ENCODE measurements at regions not wholly inside any gene's neighbourhood (a gene's known extent, or its start where the extent isn't known, plus 50 kb on each side); places are given as distances from the start of the nearest gene placed in this dataset.

DNA sequence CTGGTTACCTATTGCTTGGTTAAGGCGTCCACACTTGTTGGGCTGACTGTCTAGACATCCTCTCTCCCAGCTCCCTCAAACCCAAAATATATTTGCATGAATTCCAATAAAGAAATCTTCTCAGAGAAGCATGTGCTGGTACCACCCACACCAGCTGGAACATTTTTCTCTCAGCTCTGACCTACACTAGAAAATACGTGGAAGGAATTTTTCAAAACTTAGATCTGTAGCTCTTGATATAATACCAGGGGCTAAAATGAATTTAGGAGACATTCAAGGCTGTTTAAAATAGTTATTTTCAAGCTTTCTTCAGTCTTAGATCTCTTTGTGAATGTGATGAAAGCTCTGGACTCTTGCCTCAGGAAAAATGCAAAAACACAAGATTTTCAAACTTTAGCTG is 590.4 kb downstream of the PDCD6IP start:
- no peak overlapping the region for H3K27ac Mint-ChIP-seq
- no peaks in the 10 kb centered on the region for H3K27me3 Mint-ChIP-seq
- peaks cover 6% of the 10 kb centered on the region for H3K9me3 Mint-ChIP-seq
- H3K36me3 Mint-ChIP-seq (ENCODE audit: low read depth) = no peaks in the 10 kb centered on the region
- H3K4me1 Mint-ChIP-seq (ENCODE audit: low read depth) = no peaks in the 10 kb centered on the region
- H3K4me3 Mint-ChIP-seq = no peak overlapping the region

DNA sequence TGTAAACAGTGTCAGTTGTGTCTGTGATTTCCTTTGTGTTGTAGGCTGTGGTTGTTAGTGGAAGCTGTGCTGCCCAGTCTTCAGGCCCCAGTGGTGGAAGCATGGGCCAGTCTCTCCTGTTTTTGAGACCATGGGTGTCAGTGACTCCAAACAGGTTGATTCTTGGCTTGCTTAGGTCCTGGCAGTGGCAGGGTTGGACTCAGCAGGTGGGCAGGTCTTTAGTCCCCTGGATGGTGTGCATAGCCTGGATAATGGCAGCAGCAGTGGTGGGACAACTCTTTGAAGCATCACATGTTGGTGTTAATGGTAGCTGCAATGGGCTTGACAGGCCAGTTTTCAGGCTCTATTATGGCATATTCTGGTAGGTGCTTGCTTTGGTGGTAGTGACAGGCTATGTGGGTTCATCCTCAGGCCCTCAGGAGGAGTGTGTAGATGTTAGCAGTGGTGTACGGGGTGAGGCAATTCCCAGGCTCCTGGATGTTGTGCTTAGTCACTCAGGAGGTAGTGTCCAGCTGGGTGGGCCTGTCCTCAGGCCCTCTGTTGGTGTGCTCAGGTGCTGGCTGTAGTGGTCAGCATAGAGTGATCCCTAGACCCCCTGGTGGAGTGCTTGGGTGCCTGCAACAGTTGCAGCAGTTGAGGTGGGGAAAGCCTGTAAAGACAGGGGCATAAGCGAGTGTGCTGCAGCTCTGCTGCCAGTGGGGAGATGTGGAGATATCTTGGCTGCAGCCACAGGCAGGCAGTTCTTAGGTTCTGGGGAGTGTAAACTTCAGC is 596.7 kb downstream of the PDCD6IP start:
- Mint-ChIP-seq H3K4me3 (no peak overlapping the region), H3K27ac (no peak overlapping the region), H3K27me3 (no peaks in the 10 kb centered on the region), H3K36me3 (ENCODE audit: low read depth) (no peaks in the 10 kb centered on the region), H3K9me3 (peaks cover 13% of the 10 kb centered on the region), H3K4me1 (ENCODE audit: low read depth) (no peaks in the 10 kb centered on the region)

GRCh38 chr3:34396288-34396687 is 597.9 kb downstream of the PDCD6IP start:
- Mint-ChIP-seq H3K27me3 (no peaks in the 10 kb centered on the region), H3K27ac (no peak overlapping the region), H3K36me3 (ENCODE audit: low read depth) (no peaks in the 10 kb centered on the region), H3K9me3 (peaks cover 16% of the 10 kb centered on the region), H3K4me3 (no peak overlapping the region), H3K4me1 (ENCODE audit: low read depth) (no peaks in the 10 kb centered on the region)

- H3K4me1 Mint-ChIP-seq (ENCODE audit: low read depth) = no peaks in the 10 kb centered on the region
- H3K4me3 Mint-ChIP-seq = no peak overlapping the region
- no peak overlapping the region for H3K27ac Mint-ChIP-seq
- H3K9me3 Mint-ChIP-seq = peaks cover 16% of the 10 kb centered on the region
- H3K27me3 Mint-ChIP-seq = no peaks in the 10 kb centered on the region
- no peaks in the 10 kb centered on the region for H3K36me3 Mint-ChIP-seq (ENCODE audit: low read depth)
Observed at GRCh38 chr3:34396956-34397355, 598.5 kb downstream of the PDCD6IP start.

DNA sequence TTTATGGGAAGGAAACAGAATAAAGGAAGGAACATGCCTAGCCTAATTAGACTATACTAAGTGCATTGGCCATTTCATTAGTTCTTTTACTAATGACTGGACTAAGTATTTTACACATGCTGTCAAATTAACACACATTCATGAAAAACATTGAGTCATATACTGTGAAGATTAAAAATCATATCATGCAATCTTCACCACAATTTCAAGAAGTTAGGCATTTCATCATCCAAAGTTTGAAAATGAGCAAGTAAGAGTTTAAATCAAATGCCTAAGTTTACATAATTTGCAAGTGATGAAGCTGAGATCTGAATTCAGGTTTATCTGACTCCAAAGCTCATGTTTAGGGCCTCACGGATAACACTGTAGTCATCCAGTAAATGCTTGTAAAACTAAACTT is 601.0 kb downstream of the PDCD6IP start:
- Mint-ChIP-seq H3K36me3 (ENCODE audit: low read depth) (no peaks in the 10 kb centered on the region), H3K4me1 (ENCODE audit: low read depth) (no peaks in the 10 kb centered on the region), H3K9me3 (peaks cover 10% of the 10 kb centered on the region), H3K4me3 (no peak overlapping the region), H3K27ac (no peak overlapping the region), H3K27me3 (no peaks in the 10 kb centered on the region)

DNA sequence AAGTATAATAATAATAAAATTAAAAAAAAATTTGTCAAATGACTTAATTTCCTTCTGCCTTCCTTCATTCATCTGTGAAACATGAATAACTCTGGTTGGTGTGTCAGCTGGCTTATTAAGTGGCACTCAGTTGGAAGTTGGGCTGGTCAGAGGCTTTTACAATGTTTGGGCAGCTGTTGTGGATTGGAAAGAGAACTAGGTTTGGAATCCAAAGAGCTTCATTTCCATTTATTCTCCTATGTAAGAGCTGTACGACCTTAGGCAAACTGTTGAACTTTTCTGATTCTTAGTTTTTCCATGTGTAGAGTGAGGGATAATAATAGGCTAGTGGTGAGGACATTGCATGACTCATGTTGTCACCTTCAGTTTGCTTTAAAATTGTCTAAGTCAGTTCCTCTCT is 606.7 kb downstream of the PDCD6IP start:
- Mint-ChIP-seq H3K4me1 (ENCODE audit: low read depth) (no peaks in the 10 kb centered on the region), H3K36me3 (ENCODE audit: low read depth) (no peaks in the 10 kb centered on the region), H3K9me3 (peaks cover 4% of the 10 kb centered on the region), H3K27me3 (no peaks in the 10 kb centered on the region), H3K27ac (no peak overlapping the region), H3K4me3 (no peak overlapping the region)

- no peak overlapping the region for H3K27ac Mint-ChIP-seq
- H3K36me3 Mint-ChIP-seq (ENCODE audit: low read depth) = no peaks in the 10 kb centered on the region
- H3K4me3 Mint-ChIP-seq = no peak overlapping the region
- no peaks in the 10 kb centered on the region for H3K4me1 Mint-ChIP-seq (ENCODE audit: low read depth)
- H3K9me3 Mint-ChIP-seq = no peaks in the 10 kb centered on the region
- no peaks in the 10 kb centered on the region for H3K27me3 Mint-ChIP-seq
Observed at GRCh38 chr3:34407281-34407680, 608.9 kb downstream of the PDCD6IP start.

DNA sequence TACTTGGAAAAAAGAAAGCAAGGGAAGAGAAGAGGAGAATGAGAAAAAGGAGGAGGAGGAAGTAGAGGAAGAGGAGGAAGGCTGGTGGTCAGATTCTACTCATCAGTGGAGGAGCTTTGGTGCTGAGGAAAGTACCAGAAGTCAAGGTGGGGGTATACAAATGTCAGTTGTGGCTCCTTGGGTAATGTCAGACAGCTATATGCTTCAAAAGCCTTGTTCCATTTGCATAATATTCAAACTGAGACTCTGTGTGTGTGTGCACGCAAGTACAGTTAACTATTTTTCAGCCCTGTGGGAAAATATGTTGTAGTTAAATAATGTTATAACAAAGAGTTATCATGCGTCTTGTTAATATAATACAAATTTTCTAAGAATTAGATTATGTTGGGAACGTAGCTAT is 609.7 kb downstream of the PDCD6IP start:
- H3K27ac Mint-ChIP-seq = no peak overlapping the region
- H3K9me3 Mint-ChIP-seq = no peaks in the 10 kb centered on the region
- no peak overlapping the region for H3K4me3 Mint-ChIP-seq
- no peaks in the 10 kb centered on the region for H3K27me3 Mint-ChIP-seq
- no peaks in the 10 kb centered on the region for H3K4me1 Mint-ChIP-seq (ENCODE audit: low read depth)
- no peaks in the 10 kb centered on the region for H3K36me3 Mint-ChIP-seq (ENCODE audit: low read depth)

DNA sequence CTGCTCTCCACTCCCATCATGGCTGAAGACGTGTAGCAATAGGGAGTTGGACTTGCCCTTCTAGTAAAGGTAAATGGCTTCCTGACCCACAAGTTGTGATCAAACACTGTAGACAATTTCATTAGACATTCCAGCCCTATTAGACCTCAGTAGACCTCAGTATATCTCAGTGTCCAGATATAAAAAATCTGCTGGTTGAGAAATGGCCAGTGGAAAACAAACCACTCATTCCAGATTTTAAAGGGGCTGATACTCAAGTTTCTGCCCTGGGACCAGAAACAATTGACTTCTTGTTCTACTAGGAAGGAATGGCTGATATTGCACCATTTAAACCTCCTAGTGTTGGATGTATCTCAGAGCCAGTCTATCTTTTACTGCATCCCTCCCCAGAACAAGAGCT is 613.2 kb downstream of the PDCD6IP start:
- Mint-ChIP-seq H3K36me3 (ENCODE audit: low read depth) (no peaks in the 10 kb centered on the region), H3K27me3 (no peaks in the 10 kb centered on the region), H3K27ac (no peak overlapping the region), H3K9me3 (no peaks in the 10 kb centered on the region), H3K4me1 (ENCODE audit: low read depth) (no peaks in the 10 kb centered on the region), H3K4me3 (no peak overlapping the region)

DNA sequence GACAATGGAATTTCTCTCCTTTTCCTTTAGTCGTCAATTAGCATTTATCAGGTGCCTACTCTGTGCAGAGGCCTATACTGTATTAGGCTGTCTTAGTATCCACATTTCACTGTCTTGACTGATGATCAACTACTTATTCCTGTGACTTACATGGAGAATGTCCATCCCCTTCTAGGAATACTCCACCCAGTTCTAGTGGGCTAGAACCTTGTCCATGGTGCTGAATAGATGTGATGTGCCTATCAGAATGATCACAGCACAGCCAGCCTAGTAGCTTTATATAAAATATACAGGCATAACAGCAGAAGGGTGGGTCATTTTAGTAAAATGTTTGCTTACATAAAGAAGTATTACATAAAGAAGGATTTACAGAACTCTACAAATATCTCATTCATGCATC is 621.4 kb downstream of the PDCD6IP start:
- no peaks in the 10 kb centered on the region for H3K27me3 Mint-ChIP-seq
- H3K4me3 Mint-ChIP-seq = no peak overlapping the region
- H3K36me3 Mint-ChIP-seq (ENCODE audit: low read depth) = no peaks in the 10 kb centered on the region
- no peak overlapping the region for H3K27ac Mint-ChIP-seq
- no peaks in the 10 kb centered on the region for H3K9me3 Mint-ChIP-seq
- no peaks in the 10 kb centered on the region for H3K4me1 Mint-ChIP-seq (ENCODE audit: low read depth)

GRCh38 chr3:34421762-34422161 is 623.3 kb downstream of the PDCD6IP start:
- Mint-ChIP-seq H3K4me1 (ENCODE audit: low read depth) (no peaks in the 10 kb centered on the region), H3K27ac (no peak overlapping the region), H3K27me3 (no peaks in the 10 kb centered on the region)

GRCh38 chr3:34439796-34440195 is 641.4 kb downstream of the PDCD6IP start:
- no peaks in the 10 kb centered on the region for H3K27me3 Mint-ChIP-seq
- no peak overlapping the region for H3K4me3 Mint-ChIP-seq
- H3K4me1 Mint-ChIP-seq (ENCODE audit: low read depth) = no peaks in the 10 kb centered on the region
- no peak overlapping the region for H3K27ac Mint-ChIP-seq
- H3K9me3 Mint-ChIP-seq = peaks cover 6% of the 10 kb centered on the region
- no peaks in the 10 kb centered on the region for H3K36me3 Mint-ChIP-seq (ENCODE audit: low read depth)

More at GRCh38 chr3:34421762-34422161, 623.3 kb downstream of the PDCD6IP start:
- H3K9me3 Mint-ChIP-seq = no peaks in the 10 kb centered on the region
- H3K36me3 Mint-ChIP-seq (ENCODE audit: low read depth) = no peaks in the 10 kb centered on the region
- H3K4me3 Mint-ChIP-seq = no peak overlapping the region

DNA sequence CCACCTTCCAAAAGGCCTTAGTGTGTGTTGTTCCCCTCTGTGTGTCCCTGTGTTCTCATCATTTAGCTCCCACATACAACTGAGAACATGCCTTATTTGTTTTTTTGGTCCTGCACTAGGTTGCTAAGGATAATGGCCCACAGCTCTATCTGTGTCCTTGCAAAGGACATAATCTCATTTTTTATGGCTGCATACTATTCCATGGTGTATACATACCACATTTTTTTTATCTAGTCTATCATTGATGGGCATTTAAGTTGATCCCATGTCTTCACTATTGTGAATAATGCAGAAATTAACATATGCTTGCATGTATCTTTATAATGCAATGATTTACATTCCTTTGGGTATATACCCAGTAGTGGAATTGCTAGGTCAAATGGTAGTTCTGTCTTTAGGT is 645.7 kb downstream of the PDCD6IP start:
- H3K27me3 Mint-ChIP-seq = no peaks in the 10 kb centered on the region
- no peak overlapping the region for H3K4me3 Mint-ChIP-seq
- no peak overlapping the region for H3K27ac Mint-ChIP-seq
- H3K4me1 Mint-ChIP-seq (ENCODE audit: low read depth) = no peaks in the 10 kb centered on the region
- H3K36me3 Mint-ChIP-seq (ENCODE audit: low read depth) = no peaks in the 10 kb centered on the region
- H3K9me3 Mint-ChIP-seq = peaks cover 28% of the 10 kb centered on the region

DNA sequence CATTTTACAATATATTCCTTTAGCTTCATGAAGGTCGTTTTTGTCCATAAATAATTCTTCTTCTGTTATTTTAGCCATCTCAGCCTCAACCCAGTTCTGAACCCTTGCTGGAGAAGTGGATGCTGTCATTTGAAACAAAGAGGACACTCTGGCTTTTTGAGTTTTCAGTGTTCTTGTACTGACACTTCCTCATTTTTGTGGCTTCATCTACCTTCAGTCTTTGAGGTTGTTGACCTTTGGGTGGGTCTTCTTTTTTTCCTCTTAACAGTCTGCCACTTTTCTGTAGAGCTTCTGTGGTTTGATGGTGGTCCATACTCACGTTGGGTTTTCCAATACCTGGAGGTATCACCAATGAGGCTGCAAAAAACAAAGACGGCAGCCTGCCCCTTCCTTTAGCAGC is 650.9 kb downstream of the PDCD6IP start:
- H3K27ac Mint-ChIP-seq = no peak overlapping the region
- no peaks in the 10 kb centered on the region for H3K36me3 Mint-ChIP-seq (ENCODE audit: low read depth)
- H3K9me3 Mint-ChIP-seq = peaks cover 25% of the 10 kb centered on the region
- H3K27me3 Mint-ChIP-seq = no peaks in the 10 kb centered on the region
- no peaks in the 10 kb centered on the region for H3K4me1 Mint-ChIP-seq (ENCODE audit: low read depth)
- no peak overlapping the region for H3K4me3 Mint-ChIP-seq

DNA sequence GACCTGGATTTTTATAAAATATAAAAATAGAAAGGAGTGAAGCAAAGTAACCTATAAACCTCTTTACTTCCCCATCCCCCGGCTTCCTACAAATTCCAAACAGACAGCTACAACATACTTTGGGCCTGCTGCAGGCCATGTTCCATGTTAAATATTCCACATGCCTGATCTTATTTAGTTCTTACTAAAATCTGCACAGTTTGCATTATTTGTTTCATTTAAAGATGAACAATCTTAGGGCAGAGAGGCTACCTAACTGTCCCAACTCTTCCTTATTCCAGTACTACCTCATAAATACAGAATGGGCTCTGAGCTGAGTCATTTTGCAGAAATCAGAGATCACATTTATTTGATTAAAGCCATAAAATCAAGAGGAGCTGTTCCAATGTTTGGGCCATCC is 665.0 kb downstream of the PDCD6IP start:
- no peaks in the 10 kb centered on the region for H3K4me1 Mint-ChIP-seq (ENCODE audit: low read depth)
- no peak overlapping the region for H3K4me3 Mint-ChIP-seq
- H3K27me3 Mint-ChIP-seq = no peaks in the 10 kb centered on the region
- no peaks in the 10 kb centered on the region for H3K36me3 Mint-ChIP-seq (ENCODE audit: low read depth)
- H3K9me3 Mint-ChIP-seq = peaks cover 18% of the 10 kb centered on the region
- H3K27ac Mint-ChIP-seq = no peak overlapping the region

GRCh38 chr3:34464646-34465045 is 666.2 kb downstream of the PDCD6IP start:
- Mint-ChIP-seq H3K4me1 (ENCODE audit: low read depth) (no peaks in the 10 kb centered on the region), H3K27me3 (no peaks in the 10 kb centered on the region), H3K4me3 (no peak overlapping the region), H3K36me3 (ENCODE audit: low read depth) (no peaks in the 10 kb centered on the region), H3K9me3 (peaks cover 6% of the 10 kb centered on the region), H3K27ac (no peak overlapping the region)

Data from stimulated activated naive CD8-positive, alpha-beta T cell treated with anti-CD3 and anti-CD28 coated beads, Interleukin-15, Interleukin-2, amounts not matched to agents 100 ng/mL and 50 ng/mL, for 24 hours (primary cell).